CD14-positive monocyte (primary cell): ENCODE measurements at regions not wholly inside any gene's neighbourhood (a gene's known extent, or its start where the extent isn't known, plus 50 kb on each side); places are given as distances from the start of the nearest gene placed in this dataset.

Experiments
- DNase-seq, 3 donors: peaks; one replicate each; pipeline ENCODE4 v3.0.0-alpha.2; 2011 to 2022
- H2AFZ ChIP-seq: 2 replicates; pipeline ENCODE4 v1.6.0; 2012; ENCODE audit warnings: mild to moderate bottlenecking, low read depth, low read length, inconsistent platforms; ENCODE audit not compliant: insufficient read depth, poor library complexity, severe bottlenecking
- H3K27ac ChIP-seq, 2 donors: 1 replicate in 1 of 2; 2 replicates in 1 of 2; pipeline ENCODE4 v1.5.1; 2012 to 2013; ENCODE audit warnings: low read length in 2 of 2, control low read depth in 1 of 2, inconsistent platforms in 1 of 2, low read depth in 1 of 2, mild to moderate bottlenecking in 1 of 2
- H3K27me3 ChIP-seq, 2 donors: one replicate each; pipeline versions ENCODE4 v1.6.0 to v1.6.1; 2011 to 2013; ENCODE audit warnings: low read length in 2 of 2; ENCODE audit not compliant: control insufficient read depth in 2 of 2, insufficient read depth in 2 of 2
- H3K36me3 ChIP-seq, 2 donors: replicated peaks in 1 of 2; 1 replicate in 1 of 2; 2 replicates in 1 of 2; pipeline versions ENCODE4 v1.5.1 to v1.6.1; 2012 to 2013; ENCODE audit warnings: low read length in 2 of 2, control low read depth in 1 of 2, inconsistent platforms in 1 of 2, mild to moderate bottlenecking in 1 of 2; ENCODE audit not compliant: insufficient read depth in 2 of 2, control insufficient read depth in 1 of 2
- H3K4me1 ChIP-seq, 2 donors: 1 replicate in 1 of 2; 2 replicates in 1 of 2; pipeline versions ENCODE4 v1.5.1 to v1.6.1; 2012 to 2013; ENCODE audit warnings: low read length in 2 of 2, control low read depth in 1 of 2, inconsistent platforms in 1 of 2, mild to moderate bottlenecking in 1 of 2, moderate library complexity in 1 of 2; ENCODE audit not compliant: insufficient read depth in 2 of 2, control insufficient read depth in 1 of 2
- H3K4me2 ChIP-seq: replicated peaks from 2 replicates; pipeline ENCODE3; 2012; ENCODE audit warnings: low read length, moderate library complexity, mild to moderate bottlenecking; ENCODE audit not compliant: poor library complexity, severe bottlenecking; ENCODE audit errors: extremely low read depth
- H3K4me3 ChIP-seq, 3 experiments: fragments of 200-600 bp in 1 of 3; sonication (generic) in 1 of 3; replicated peaks in 1 of 3; 1 replicate in 2 of 3; 2 replicates in 1 of 3; pipeline ENCODE4 v1.5.1; 2011 to 2013; ENCODE audit warnings: low read length in 3 of 3, mild to moderate bottlenecking in 3 of 3, control low read depth in 2 of 3, low read depth in 2 of 3, inconsistent platforms in 1 of 3, moderate library complexity in 1 of 3
- H3K79me2 ChIP-seq: 2 replicates; pipeline ENCODE4 v1.6.0; 2012; ENCODE audit warnings: mild to moderate bottlenecking, control low read depth, inconsistent platforms, low read length, moderate library complexity; ENCODE audit not compliant: insufficient read depth
- H3K9ac ChIP-seq: 2 replicates; pipeline ENCODE4 v1.6.0; 2017; ENCODE audit warnings: low read length, mild to moderate bottlenecking; ENCODE audit not compliant: insufficient read depth, poor library complexity, severe bottlenecking
- H3K9me3 ChIP-seq, 2 donors: replicated peaks in 1 of 2; 1 replicate in 1 of 2; 2 replicates in 1 of 2; pipeline versions ENCODE4 v1.5.1 to v1.6.1; 2012 to 2013; ENCODE audit warnings: low read length in 2 of 2, control low read depth in 1 of 2; ENCODE audit not compliant: control insufficient read depth in 1 of 2, insufficient read depth in 1 of 2
- H4K20me1 ChIP-seq: 2 replicates; pipeline ENCODE4 v1.6.0; 2012; ENCODE audit warnings: mild to moderate bottlenecking, low read length, control low read depth, moderate library complexity; ENCODE audit not compliant: insufficient read depth
- H3K27ac Mint-ChIP-seq, 7 donors: one replicate each; pipeline ENCODE4 v1.8.0; 2020; ENCODE audit warnings: mild to moderate bottlenecking in 7 of 7, mixed read lengths in 7 of 7, moderate library complexity in 6 of 7, inconsistent platforms in 2 of 7
- H3K27me3 Mint-ChIP-seq, 3 donors: one replicate each; pipeline ENCODE4 v1.8.0; 2021 to 2022; ENCODE audit warnings: low read depth in 3 of 3, mild to moderate bottlenecking in 3 of 3, mixed read lengths in 3 of 3, moderate library complexity in 3 of 3, inconsistent platforms in 1 of 3
- H3K36me3 Mint-ChIP-seq, 2 donors: one replicate each; pipeline ENCODE4 v1.8.0; 2020; ENCODE audit warnings: mixed read lengths in 2 of 2, inconsistent platforms in 1 of 2, mild to moderate bottlenecking in 1 of 2
- H3K4me1 Mint-ChIP-seq: one replicate; pipeline ENCODE4 v1.8.0; 2020; ENCODE audit warnings: mild to moderate bottlenecking, mixed read lengths
- H3K4me3 Mint-ChIP-seq, 2 donors: one replicate each; pipeline ENCODE4 v1.8.0; 2020; ENCODE audit warnings: mild to moderate bottlenecking in 2 of 2, mixed read lengths in 2 of 2, moderate library complexity in 1 of 2
- H3K9me3 Mint-ChIP-seq, 7 donors: one replicate each; pipeline ENCODE4 v1.8.0; 2020 to 2022; ENCODE audit warnings: mixed read lengths in 7 of 7, mild to moderate bottlenecking in 6 of 7, moderate library complexity in 6 of 7, inconsistent platforms in 2 of 7
- WGBS: methylation state at CpG from one replicate; pipeline ENCODE4 v1.1.5; 2013; ENCODE audit warnings: missing lambda C conversion rate; ENCODE audit not compliant: insufficient coverage; 5-methylcytosine and 5-hydroxymethylcytosine counted together
- intact Hi-C, 2 donors: fragments of 100-400 bp; cut with micrococcal nuclease; formaldehyde crosslinking; loops; one replicate each; pipeline versions ENCODE4 v1.15.0 to v1.15.1; 2023
- TF ChIP-seq, protein P1 (sequence below): fragments of 200-600 bp; IDR thresholded peaks from one replicate; pipeline ENCODE4 v1.8.0; 2022; ENCODE audit warnings: antibody characterized with exemption, mild to moderate bottlenecking

DNA sequence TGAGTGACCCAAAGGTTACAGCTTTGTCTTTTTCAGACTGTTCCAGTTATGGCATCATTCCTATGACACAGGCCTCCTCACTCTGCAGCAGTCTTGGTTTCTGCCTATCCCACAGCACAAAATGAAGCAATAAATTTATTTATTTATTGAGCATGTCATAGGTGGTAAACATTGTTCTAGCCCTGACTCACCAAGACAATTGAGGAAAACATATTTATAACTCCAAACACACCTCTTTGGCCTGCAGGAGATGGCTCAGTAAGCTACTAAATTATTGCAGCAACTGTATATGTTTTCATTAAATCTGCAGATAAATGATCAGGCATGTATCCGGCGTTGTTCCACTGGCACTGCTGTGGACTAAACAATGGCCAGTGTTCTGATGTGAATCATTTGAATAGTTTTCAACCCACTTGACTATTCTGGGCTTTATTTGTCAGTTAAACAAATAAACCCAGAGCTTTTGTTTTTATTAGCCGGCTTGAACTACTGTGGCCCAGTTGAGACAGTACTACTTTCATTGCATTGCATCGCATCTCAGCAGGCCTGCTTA, 83.2 kb downstream of the FOXD1 start:
- no peak overlapping the region for H3K4me3 Mint-ChIP-seq
- 94% methylated on average over 2 of the region's 4 CpGs for WGBS
- Histone ChIP-seq H4K20me1 (no peaks in the 10 kb centered on the region), H3K4me3 (no peak overlapping the region), H3K79me2 (no peaks in the 10 kb centered on the region), H3K4me2 (no peak overlapping the region), H2AFZ (no peak overlapping the region), H3K4me1 (peaks cover 0 to 10% of the 10 kb centered on the region in 2 donors), H3K9ac (no peak overlapping the region), H3K36me3 (no peaks in the 10 kb centered on the region), H3K27me3 (peaks cover 9 to 16% of the 10 kb centered on the region in 2 donors), H3K27ac (no peak overlapping the region), H3K9me3 (no peaks in the 10 kb centered on the region)
- H3K27ac Mint-ChIP-seq: no peak overlapping the region
- no peak for DNase-seq
- peaks cover 8% of the 10 kb centered on the region for H3K4me1 Mint-ChIP-seq
- H3K27me3 Mint-ChIP-seq: peaks cover 28 to 35% (median 30%) of the 10 kb centered on the region in 3 donors
- intact Hi-C loops: no loop called here
- H3K9me3 Mint-ChIP-seq: peaks cover 0 to 11% (median 3%) of the 10 kb centered on the region in 7 donors
- no peaks in the 10 kb centered on the region for H3K36me3 Mint-ChIP-seq
- TF ChIP-seq, protein P1, sequence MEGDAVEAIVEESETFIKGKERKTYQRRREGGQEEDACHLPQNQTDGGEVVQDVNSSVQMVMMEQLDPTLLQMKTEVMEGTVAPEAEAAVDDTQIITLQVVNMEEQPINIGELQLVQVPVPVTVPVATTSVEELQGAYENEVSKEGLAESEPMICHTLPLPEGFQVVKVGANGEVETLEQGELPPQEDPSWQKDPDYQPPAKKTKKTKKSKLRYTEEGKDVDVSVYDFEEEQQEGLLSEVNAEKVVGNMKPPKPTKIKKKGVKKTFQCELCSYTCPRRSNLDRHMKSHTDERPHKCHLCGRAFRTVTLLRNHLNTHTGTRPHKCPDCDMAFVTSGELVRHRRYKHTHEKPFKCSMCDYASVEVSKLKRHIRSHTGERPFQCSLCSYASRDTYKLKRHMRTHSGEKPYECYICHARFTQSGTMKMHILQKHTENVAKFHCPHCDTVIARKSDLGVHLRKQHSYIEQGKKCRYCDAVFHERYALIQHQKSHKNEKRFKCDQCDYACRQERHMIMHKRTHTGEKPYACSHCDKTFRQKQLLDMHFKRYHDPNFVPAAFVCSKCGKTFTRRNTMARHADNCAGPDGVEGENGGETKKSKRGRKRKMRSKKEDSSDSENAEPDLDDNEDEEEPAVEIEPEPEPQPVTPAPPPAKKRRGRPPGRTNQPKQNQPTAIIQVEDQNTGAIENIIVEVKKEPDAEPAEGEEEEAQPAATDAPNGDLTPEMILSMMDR: no peak

DNA sequence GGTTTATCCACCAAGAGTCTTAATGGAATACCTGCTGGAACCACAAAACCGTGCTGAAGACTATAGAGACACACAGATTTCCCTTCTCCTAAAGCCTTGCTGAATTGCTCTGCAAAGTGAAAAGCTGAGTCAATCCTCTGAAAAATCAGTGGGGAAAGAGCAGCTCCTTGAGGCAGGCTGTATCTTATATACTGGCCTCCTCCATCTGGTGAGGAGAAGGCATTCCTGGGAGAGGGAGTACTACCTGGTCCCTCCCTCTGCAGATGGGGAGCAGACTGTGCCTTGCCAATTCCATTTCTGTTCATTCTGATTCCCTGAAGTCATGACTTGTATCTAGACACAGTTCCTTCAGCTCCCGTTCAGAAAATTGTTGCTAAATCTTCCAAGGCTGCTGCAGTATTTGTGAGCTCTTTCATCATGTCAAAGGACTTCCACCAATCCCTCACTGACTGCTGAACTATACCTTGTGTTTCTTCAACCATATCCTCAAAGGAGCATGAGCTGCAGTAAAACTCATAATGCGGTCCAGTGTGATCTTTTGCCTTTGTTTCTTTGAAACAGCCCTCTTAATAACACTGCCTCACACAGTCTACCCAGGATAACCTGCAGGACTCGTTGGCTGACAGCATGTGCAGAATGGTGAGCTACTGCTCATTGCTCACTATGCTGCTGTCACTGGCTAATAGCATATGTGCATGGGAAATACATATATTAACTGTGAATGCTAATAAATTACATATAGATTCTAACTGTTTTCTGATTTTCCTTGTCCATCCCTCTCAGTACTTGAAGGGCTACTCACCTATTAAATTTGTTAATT, 84.5 kb downstream of the FOXD1 start:
- Mint-ChIP-seq H3K27ac (no peak overlapping the region), H3K4me3 (no peak overlapping the region), H3K36me3 (no peaks in the 10 kb centered on the region), H3K9me3 (peaks cover 0 to 13% (median 4%) of the 10 kb centered on the region in 7 donors), H3K4me1 (peaks cover 8% of the 10 kb centered on the region), H3K27me3 (peaks cover 17 to 36% (median 28%) of the 10 kb centered on the region in 3 donors)
- TF ChIP-seq, protein P1: no peak
- no peaks in the 10 kb centered on the region for H4K20me1 ChIP-seq
- no peaks in the 10 kb centered on the region for H3K79me2 ChIP-seq
- no peaks in the 10 kb centered on the region for H3K36me3 ChIP-seq
- H2AFZ ChIP-seq: no peak overlapping the region
- DNase-seq: no peak
- H3K4me1 ChIP-seq: peaks cover 0 to 10% of the 10 kb centered on the region in 2 donors
- WGBS: 36% methylated on average over 2 of the region's 4 CpGs
- intact Hi-C loops: no loop called here
- H3K9ac ChIP-seq: no peak overlapping the region
- H3K4me2 ChIP-seq: no peak overlapping the region
- H3K4me3 ChIP-seq: no peak overlapping the region
- no peak overlapping the region for H3K27ac ChIP-seq
- peaks cover 2 to 10% of the 10 kb centered on the region in 2 donors for H3K27me3 ChIP-seq
- no peaks in the 10 kb centered on the region for H3K9me3 ChIP-seq
